NT2/D1 (cell line): ENCODE measurements at regions not wholly inside any gene's neighbourhood (a gene's known extent, or its start where the extent isn't known, plus 50 kb on each side); places are given as distances from the start of the nearest gene placed in this dataset.

Experiments
- DNase-seq: peaks from one replicate; pipeline ENCODE4 v3.0.0-alpha.2; 2011; ENCODE audit warnings: low read depth, low spot score
- H3K27me3 ChIP-seq: 2 replicates; pipeline ENCODE4 v1.6.0; 2011; ENCODE audit warnings: mild to moderate bottlenecking; ENCODE audit not compliant: insufficient read length, insufficient read depth
- H3K36me3 ChIP-seq: 2 replicates; pipeline ENCODE4 v1.6.1; 2011; ENCODE audit warnings: mild to moderate bottlenecking, low read length, mixed read lengths; ENCODE audit not compliant: insufficient read depth, insufficient read length
- H3K4me1 ChIP-seq: 2 replicates; pipeline ENCODE4 v1.5.1; 2011; ENCODE audit not compliant: insufficient read depth, insufficient read length
- H3K4me3 ChIP-seq: 2 replicates; pipeline ENCODE4 v1.5.1; 2011; ENCODE audit warnings: low read depth; ENCODE audit not compliant: insufficient read length
- H3K9ac ChIP-seq: 2 replicates; pipeline ENCODE4 v1.6.0; 2011; ENCODE audit warnings: low read depth; ENCODE audit not compliant: insufficient read length
- H3K9me3 ChIP-seq: 2 replicates; pipeline ENCODE4 v1.5.1; 2011; ENCODE audit warnings: mild to moderate bottlenecking, low read length; ENCODE audit not compliant: insufficient read depth
- SUZ12 ChIP-seq: IDR thresholded peaks from 2 replicates; pipeline ENCODE4 v1.6.1; 2011; ENCODE audit not compliant: insufficient read length, insufficient read depth; ENCODE audit errors: extremely low read depth
- YY1 ChIP-seq: IDR thresholded peaks from 2 replicates; pipeline ENCODE4 v1.6.1; 2011; ENCODE audit not compliant: insufficient read length, insufficient read depth
- ZNF274 ChIP-seq: IDR thresholded peaks from 2 replicates; pipeline ENCODE4 v1.6.1; 2011; ENCODE audit warnings: mild to moderate bottlenecking, low read depth, low read length

DNA sequence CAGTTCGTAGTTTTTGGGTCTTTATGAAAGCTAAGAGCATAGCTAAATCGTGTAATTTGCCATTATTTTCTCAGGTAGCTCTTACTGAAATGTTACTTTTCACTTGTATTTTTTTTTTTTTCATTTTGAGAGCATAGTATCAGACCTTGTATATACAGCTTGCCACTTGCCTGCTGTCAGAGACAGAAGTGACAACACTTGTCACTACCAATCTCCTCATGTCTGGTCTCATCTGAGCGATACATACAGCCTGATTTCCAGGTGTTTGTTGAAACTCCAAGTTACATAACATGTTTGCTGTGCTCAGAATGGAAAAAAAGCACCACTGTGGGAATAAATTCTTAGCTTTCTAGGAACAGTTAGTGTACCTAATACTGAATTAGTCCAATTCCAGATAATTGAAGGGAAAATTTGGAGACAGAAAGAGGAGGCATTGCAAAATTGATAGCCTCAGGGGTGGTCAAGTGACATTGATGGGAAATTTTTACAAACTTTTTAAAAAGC, 621.4 kb upstream of the PKN2 start:
- no peak for DNase-seq
- no peak overlapping the region for H3K9ac ChIP-seq
- TF ChIP-seq SUZ12 (no peak), ZNF274 (no peak), YY1 (no peak)
- H3K36me3 ChIP-seq, result no peaks in the 10 kb centered on the region
- H3K27me3 ChIP-seq, result no peaks in the 10 kb centered on the region
- no peak overlapping the region for H3K4me3 ChIP-seq
- no peaks in the 10 kb centered on the region for H3K4me1 ChIP-seq
- H3K9me3 ChIP-seq, result no peaks in the 10 kb centered on the region

GRCh38 chr1:88063605-88064004, 620.5 kb upstream of the PKN2 start:
- Histone ChIP-seq H3K27me3 (no peaks in the 10 kb centered on the region), H3K36me3 (no peaks in the 10 kb centered on the region), H3K4me1 (no peaks in the 10 kb centered on the region), H3K9me3 (no peaks in the 10 kb centered on the region), H3K9ac (no peak overlapping the region), H3K4me3 (no peak overlapping the region)
- TF ChIP-seq ZNF274, result no peak
- no peak for TF ChIP-seq SUZ12
- no peak for TF ChIP-seq YY1
- DNase-seq, result no peak

DNA sequence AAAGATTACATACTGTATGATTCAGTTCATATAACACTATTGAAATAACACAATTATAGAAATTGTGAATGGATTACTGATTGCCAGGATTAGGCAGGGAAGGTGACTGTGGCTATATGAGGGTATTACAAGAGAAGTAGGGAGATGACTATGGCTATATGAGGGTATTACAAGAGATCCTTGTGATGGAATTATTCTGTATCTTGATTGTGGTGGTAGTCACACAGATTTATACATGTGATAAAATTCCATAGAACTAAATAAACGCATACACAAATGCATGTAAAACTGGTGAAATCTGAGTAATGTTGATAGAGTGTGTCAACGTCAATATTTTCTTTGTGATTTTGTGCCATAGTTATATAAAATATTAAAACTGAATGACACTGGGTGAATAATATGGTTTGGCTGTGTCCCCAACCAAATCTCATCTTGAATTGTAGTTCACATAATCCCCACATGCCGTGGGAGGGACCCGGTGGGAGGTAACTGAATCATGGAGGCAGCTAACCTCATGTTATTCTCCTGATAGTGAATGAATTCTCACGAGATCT, 615.6 kb upstream of the PKN2 start:
- H3K4me1 ChIP-seq, result no peaks in the 10 kb centered on the region
- H3K4me3 ChIP-seq, result no peak overlapping the region
- H3K9ac ChIP-seq, result no peak overlapping the region
- no peaks in the 10 kb centered on the region for H3K9me3 ChIP-seq
- no peaks in the 10 kb centered on the region for H3K36me3 ChIP-seq
- DNase-seq, result no peak
- H3K27me3 ChIP-seq, result no peaks in the 10 kb centered on the region
- TF ChIP-seq SUZ12 (no peak), ZNF274 (no peak), YY1 (no peak)

DNA sequence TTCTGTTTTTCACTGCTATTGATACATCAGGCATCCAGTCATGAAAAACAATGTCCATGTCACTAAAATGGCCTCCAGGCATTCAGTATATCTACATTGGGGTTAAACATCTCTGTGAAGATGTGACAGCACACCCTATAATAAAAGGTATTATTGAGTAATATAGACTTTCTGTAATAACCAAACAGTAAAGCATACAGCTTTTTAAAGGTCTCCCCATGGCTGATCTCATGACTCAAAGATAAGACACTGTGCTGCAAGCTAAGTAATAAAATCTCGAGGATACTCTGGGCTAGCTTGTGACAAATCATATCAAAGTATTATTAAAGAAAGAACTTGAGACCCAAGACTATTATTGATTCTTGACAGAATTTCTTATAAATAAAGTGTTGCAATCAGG, 613.1 kb upstream of the PKN2 start:
- TF ChIP-seq YY1 (no peak), SUZ12 (no peak), ZNF274 (no peak)
- Histone ChIP-seq H3K4me3 (no peak overlapping the region), H3K9me3 (no peaks in the 10 kb centered on the region), H3K9ac (no peak overlapping the region), H3K4me1 (no peaks in the 10 kb centered on the region), H3K27me3 (no peaks in the 10 kb centered on the region), H3K36me3 (no peaks in the 10 kb centered on the region)
- no peak for DNase-seq

- no peaks in the 10 kb centered on the region for H3K27me3 ChIP-seq
- TF ChIP-seq YY1 (no peak), ZNF274 (no peak), SUZ12 (no peak)
- no peaks in the 10 kb centered on the region for H3K36me3 ChIP-seq
- no peak overlapping the region for H3K4me3 ChIP-seq
- H3K9ac ChIP-seq, result no peak overlapping the region
- DNase-seq, result no peak
- no peaks in the 10 kb centered on the region for H3K9me3 ChIP-seq
- no peaks in the 10 kb centered on the region for H3K4me1 ChIP-seq
Measured at GRCh38 chr1:88074661-88075060, 609.4 kb upstream of the PKN2 start.

- Histone ChIP-seq H3K9me3 (no peaks in the 10 kb centered on the region), H3K4me3 (no peak overlapping the region), H3K36me3 (no peaks in the 10 kb centered on the region), H3K4me1 (no peaks in the 10 kb centered on the region), H3K27me3 (no peaks in the 10 kb centered on the region), H3K9ac (no peak overlapping the region)
- no peak for DNase-seq
- TF ChIP-seq SUZ12, result no peak
- no peak for TF ChIP-seq ZNF274
- TF ChIP-seq YY1, result no peak
Measured at GRCh38 chr1:88075813-88076212, 608.3 kb upstream of the PKN2 start.

- Histone ChIP-seq H3K36me3 (no peaks in the 10 kb centered on the region), H3K27me3 (no peaks in the 10 kb centered on the region), H3K9ac (no peak overlapping the region), H3K4me3 (no peak overlapping the region), H3K4me1 (no peaks in the 10 kb centered on the region), H3K9me3 (no peaks in the 10 kb centered on the region)
- DNase-seq, result peak; percentile 46
- TF ChIP-seq ZNF274 (no peak), YY1 (no peak), SUZ12 (no peak)
Measured at GRCh38 chr1:88079036-88079435, 605.0 kb upstream of the PKN2 start.
